ENCODE measurements at regions not wholly inside any gene's neighbourhood (a gene's known extent, or its start where the extent isn't known, plus 50 kb on each side); places are given as distances from the start of the nearest gene placed in this dataset.

DNA sequence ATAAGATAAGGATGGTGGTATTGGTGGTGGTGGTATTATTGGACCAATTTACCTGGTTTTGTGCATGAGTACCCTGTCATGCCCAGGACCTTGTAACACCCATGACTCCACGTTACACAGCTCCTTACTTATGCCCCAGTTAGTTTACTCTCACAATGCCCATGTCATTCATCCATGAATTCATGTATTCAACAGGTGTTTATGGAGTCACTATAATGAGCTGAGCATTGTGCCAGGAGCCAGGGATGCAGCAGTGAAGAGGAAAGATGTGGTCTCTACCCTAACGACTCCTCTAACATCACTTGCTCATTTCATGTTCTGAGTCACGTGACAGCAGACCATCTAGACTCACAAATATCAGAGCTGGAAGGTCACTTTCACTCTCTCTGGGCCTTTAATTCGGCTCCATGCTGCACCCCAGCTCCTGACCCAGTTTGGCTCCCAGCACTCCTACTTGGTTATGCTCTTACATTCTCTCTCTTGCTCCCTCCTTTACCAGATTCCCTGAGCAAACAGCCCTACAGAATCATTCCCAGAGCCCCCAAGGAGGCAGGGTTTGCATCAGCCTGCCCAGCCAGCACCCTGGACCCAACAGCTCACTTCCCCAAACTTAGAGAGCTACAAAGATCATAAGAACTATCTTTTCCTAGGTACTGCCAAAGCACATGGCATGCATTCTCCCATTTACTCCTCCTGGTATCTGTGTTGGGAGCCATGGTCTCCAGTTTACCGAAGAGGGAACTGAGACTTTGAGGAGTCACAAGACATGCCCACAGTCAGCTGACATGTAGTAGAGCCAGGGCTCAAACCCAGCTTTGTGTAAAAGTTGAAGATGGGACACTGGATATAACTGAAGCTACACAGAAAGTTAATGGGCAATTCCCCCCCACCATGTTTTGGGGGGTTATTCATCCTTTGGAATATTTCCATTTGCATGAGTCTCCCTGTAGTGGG, 449.9 kb downstream of the LRATD1 start:
- H3K79me2 ChIP-seq (ENCODE audit: insufficient read depth, low read length) = no peaks in the 10 kb centered on the region
- no peak overlapping the region for H3K27ac ChIP-seq (ENCODE audit: low read length)
- no peak overlapping the region for H2AFZ ChIP-seq (ENCODE audit: low read depth, low read length)
- H3K27me3 ChIP-seq (ENCODE audit: insufficient read depth, low read length, poor library complexity) = no peaks in the 10 kb centered on the region
- H3K36me3 ChIP-seq (ENCODE audit: insufficient read depth, low read length) = no peaks in the 10 kb centered on the region
- H3K4me1 ChIP-seq (ENCODE audit: insufficient read depth, low read length) = no peaks in the 10 kb centered on the region
- H3K9ac ChIP-seq (ENCODE audit: low read depth, low read length) = no peak overlapping the region
- DNase-seq (no peak), ATAC-seq (ENCODE audit: insufficient read depth, low read depth) (no peak)
- H3K4me3 ChIP-seq (ENCODE audit: low read depth in 1 of 2, low read length in 2 of 2) = no peak overlapping the region
- H4K20me1 ChIP-seq (ENCODE audit: insufficient read depth, low read length) = no peaks in the 10 kb centered on the region
- H3K4me2 ChIP-seq (ENCODE audit: insufficient read depth, low read length) = no peak overlapping the region
- TF ChIP-seq EZH2 (IDR thresholded peaks at IDR 0.05; ENCODE audit: borderline replicate concordance, low read depth, low read length, severe bottlenecking) (no peak), CTCF (IDR thresholded peaks at IDR 0.05; ENCODE audit: borderline replicate concordance, extremely low read depth, low read length, poor library complexity, severe bottlenecking) (no peak)
- H3K9me3 ChIP-seq (ENCODE audit: insufficient read depth, low read length, severe bottlenecking) = no peaks in the 10 kb centered on the region

DNA sequence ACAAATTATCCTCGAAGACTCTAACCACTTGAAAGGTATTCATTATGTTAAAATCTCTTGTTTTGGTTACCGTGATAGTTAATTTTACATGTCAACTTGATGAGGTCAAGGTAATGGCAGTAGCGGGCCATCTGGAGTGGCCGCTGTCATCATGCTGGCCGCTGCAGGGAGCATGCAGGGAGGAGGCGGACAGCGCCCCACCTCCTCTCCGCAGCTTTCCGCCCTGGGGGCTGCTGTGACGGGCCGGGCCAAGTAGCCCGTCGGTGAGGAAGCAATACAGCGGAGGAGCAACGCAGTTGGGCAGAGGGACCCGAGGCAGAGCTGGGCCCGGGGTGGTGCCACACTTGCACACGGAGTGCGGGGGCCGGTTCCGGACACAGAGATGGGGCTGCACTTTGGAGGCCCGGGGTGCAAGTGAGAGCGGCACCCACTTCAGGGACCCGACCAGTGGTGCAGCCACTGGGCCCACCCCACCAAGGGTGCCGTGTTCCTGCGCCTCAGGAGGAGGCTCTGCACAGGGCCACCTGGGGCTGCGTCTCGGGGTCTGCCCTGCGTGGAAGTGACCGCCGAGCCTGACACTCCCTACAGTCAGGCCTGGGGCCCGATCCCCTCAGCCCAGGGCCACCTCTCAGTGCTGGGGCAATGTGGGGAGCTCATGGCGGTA, 452.4 kb downstream of the LRATD1 start:
- H2AFZ ChIP-seq (ENCODE audit: low read depth, low read length) = no peak overlapping the region
- no peak overlapping the region for H3K27ac ChIP-seq (ENCODE audit: low read length)
- H3K9me3 ChIP-seq (ENCODE audit: insufficient read depth, low read length, severe bottlenecking) = no peaks in the 10 kb centered on the region
- no peak overlapping the region for H3K4me2 ChIP-seq (ENCODE audit: insufficient read depth, low read length)
- H3K36me3 ChIP-seq (ENCODE audit: insufficient read depth, low read length) = no peaks in the 10 kb centered on the region
- no peak overlapping the region for H3K9ac ChIP-seq (ENCODE audit: low read depth, low read length)
- ATAC-seq (ENCODE audit: insufficient read depth, low read depth) (no peak), DNase-seq (no peak)
- TF ChIP-seq CTCF (IDR thresholded peaks at IDR 0.05; ENCODE audit: borderline replicate concordance, extremely low read depth, low read length, poor library complexity, severe bottlenecking) (no peak), EZH2 (IDR thresholded peaks at IDR 0.05; ENCODE audit: borderline replicate concordance, low read depth, low read length, severe bottlenecking) (no peak)
- H3K79me2 ChIP-seq (ENCODE audit: insufficient read depth, low read length) = no peaks in the 10 kb centered on the region
- no peaks in the 10 kb centered on the region for H4K20me1 ChIP-seq (ENCODE audit: insufficient read depth, low read length)
- no peaks in the 10 kb centered on the region for H3K4me1 ChIP-seq (ENCODE audit: insufficient read depth, low read length)
- H3K27me3 ChIP-seq (ENCODE audit: insufficient read depth, low read length, poor library complexity) = no peaks in the 10 kb centered on the region
- H3K4me3 ChIP-seq (ENCODE audit: low read depth in 1 of 2, low read length in 2 of 2) = no peak overlapping the region

DNA sequence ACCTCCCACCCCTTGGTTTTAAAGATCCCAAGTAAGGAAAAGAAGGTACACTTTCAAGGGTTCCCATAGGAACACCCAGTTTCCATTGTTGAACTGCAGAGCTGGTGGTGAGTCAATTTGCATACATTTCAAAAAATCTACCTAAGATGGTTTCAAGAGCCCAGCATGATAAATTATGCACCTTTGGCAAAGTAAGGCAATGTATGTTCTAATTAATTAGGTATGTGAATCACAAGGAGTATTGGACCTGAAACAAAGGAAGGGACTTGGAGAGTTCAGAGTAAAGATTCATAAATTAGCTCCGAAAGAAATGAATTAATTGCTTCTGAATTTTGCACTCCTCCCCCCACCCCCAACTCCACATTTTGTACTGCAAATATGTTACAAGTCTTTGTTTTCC, 459.7 kb downstream of the LRATD1 start:
- DNase-seq (no peak), ATAC-seq (ENCODE audit: insufficient read depth, low read depth) (no peak)
- no peaks in the 10 kb centered on the region for H3K4me1 ChIP-seq (ENCODE audit: insufficient read depth, low read length)
- H3K27me3 ChIP-seq (ENCODE audit: insufficient read depth, low read length, poor library complexity) = no peaks in the 10 kb centered on the region
- H3K9ac ChIP-seq (ENCODE audit: low read depth, low read length) = no peak overlapping the region
- no peaks in the 10 kb centered on the region for H4K20me1 ChIP-seq (ENCODE audit: insufficient read depth, low read length)
- H3K4me3 ChIP-seq (ENCODE audit: low read depth in 1 of 2, low read length in 2 of 2) = no peak overlapping the region
- TF ChIP-seq CTCF (IDR thresholded peaks at IDR 0.05; ENCODE audit: borderline replicate concordance, extremely low read depth, low read length, poor library complexity, severe bottlenecking) = no peak
- no peak for TF ChIP-seq EZH2 (IDR thresholded peaks at IDR 0.05; ENCODE audit: borderline replicate concordance, low read depth, low read length, severe bottlenecking)
- H2AFZ ChIP-seq (ENCODE audit: low read depth, low read length) = no peak overlapping the region
- H3K36me3 ChIP-seq (ENCODE audit: insufficient read depth, low read length) = no peaks in the 10 kb centered on the region
- no peaks in the 10 kb centered on the region for H3K79me2 ChIP-seq (ENCODE audit: insufficient read depth, low read length)
- H3K4me2 ChIP-seq (ENCODE audit: insufficient read depth, low read length) = no peak overlapping the region
- H3K27ac ChIP-seq (ENCODE audit: low read length) = no peak overlapping the region
- no peaks in the 10 kb centered on the region for H3K9me3 ChIP-seq (ENCODE audit: insufficient read depth, low read length, severe bottlenecking)
